Hepatocyte (in vitro differentiated cells): ENCODE measurements at regions not wholly inside any gene's neighbourhood (a gene's known extent, or its start where the extent isn't known, plus 50 kb on each side); places are given as distances from the start of the nearest gene placed in this dataset.

Experiments used
- DNase-seq: peaks from one replicate; pipeline ENCODE4 v3.0.0-alpha.2; 2016; ENCODE audit warnings: low spot score
- H2AFZ ChIP-seq: fragments of 200-600 bp; sonication (generic); 2 replicates; pipeline ENCODE4 v1.6.0; 2016; ENCODE audit warnings: antibody characterized with exemption, mild to moderate bottlenecking
- H3K27ac ChIP-seq: fragments of 200-600 bp; sonication (generic); 2 replicates; pipeline ENCODE4 v1.5.1; 2016; ENCODE audit warnings: mild to moderate bottlenecking
- H3K27me3 ChIP-seq: fragments of 200-600 bp; sonication (generic); 2 replicates; pipeline ENCODE4 v1.6.1; 2016
- H3K36me3 ChIP-seq: fragments of 200-600 bp; sonication (generic); replicated peaks from 2 replicates; pipeline ENCODE4 v1.5.1; 2016; ENCODE audit warnings: low read depth; ENCODE audit not compliant: insufficient read depth
- H3K4me1 ChIP-seq: fragments of 200-600 bp; sonication (generic); 2 replicates; pipeline ENCODE4 v1.5.1; 2016; ENCODE audit warnings: mild to moderate bottlenecking, moderate library complexity; ENCODE audit not compliant: insufficient read depth
- H3K4me2 ChIP-seq: fragments of 200-600 bp; sonication (generic); 2 replicates; pipeline ENCODE4 v1.6.0; 2016
- H3K4me3 ChIP-seq: fragments of 200-600 bp; sonication (generic); 2 replicates; pipeline ENCODE4 v1.5.1; 2016; ENCODE audit warnings: mild to moderate bottlenecking
- H3K79me2 ChIP-seq: fragments of 200-600 bp; sonication (generic); 2 replicates; pipeline ENCODE4 v1.6.0; 2017; ENCODE audit warnings: mild to moderate bottlenecking
- H3K9me2 ChIP-seq: fragments of 200-600 bp; sonication (generic); replicated peaks from 2 replicates; pipeline ENCODE4 v1.6.0; 2017; ENCODE audit warnings: mild to moderate bottlenecking; ENCODE audit not compliant: insufficient read depth
- H3K9me3 ChIP-seq: fragments of 200-600 bp; sonication (generic); 2 replicates; pipeline ENCODE4 v1.5.1; 2016; ENCODE audit warnings: low read depth, mild to moderate bottlenecking
- H4K20me1 ChIP-seq: fragments of 200-600 bp; sonication (generic); 2 replicates; pipeline ENCODE4 v1.6.0; 2016; ENCODE audit warnings: mild to moderate bottlenecking; ENCODE audit not compliant: insufficient read depth, poor library complexity, severe bottlenecking
- CTCF ChIP-seq: fragments of 200-600 bp; sonication (generic); IDR thresholded peaks from 2 replicates; pipeline ENCODE4 v1.5.1; 2016; ENCODE audit warnings: antibody characterized with exemption, mild to moderate bottlenecking; ENCODE audit not compliant: poor library complexity
- EZH2 ChIP-seq: fragments of 200-600 bp; sonication (generic); IDR thresholded peaks from 2 replicates; pipeline ENCODE4 v1.6.1; 2016; ENCODE audit warnings: antibody characterized with exemption, mild to moderate bottlenecking, borderline replicate concordance
- EZH2phosphoT487 ChIP-seq: fragments of 200-600 bp; sonication (generic); IDR thresholded peaks from one replicate; pipeline ENCODE4 v1.6.1; 2018; ENCODE audit warnings: antibody characterized with exemption, mild to moderate bottlenecking, low read depth, moderate library complexity; ENCODE audit not compliant: unreplicated experiment, severe bottlenecking
- WGBS: methylation state at CpG from one replicate; pipeline ENCODE4 v1.1.6; 2016; ENCODE audit warnings: low lambda C conversion rate; ENCODE audit errors: missing lambda C conversion rate; 5-methylcytosine and 5-hydroxymethylcytosine counted together

- Histone ChIP-seq H3K4me1 (peaks cover 41% of the 10 kb centered on the region), H2AFZ (no peak overlapping the region), H3K36me3 (no peaks in the 10 kb centered on the region), H3K27ac (no peak overlapping the region), H3K9me3 (no peaks in the 10 kb centered on the region), H3K27me3 (no peaks in the 10 kb centered on the region), H3K4me3 (no peak overlapping the region), H4K20me1 (no peaks in the 10 kb centered on the region), H3K9me2 (no peaks in the 10 kb centered on the region), H3K79me2 (no peaks in the 10 kb centered on the region), H3K4me2 (no peak overlapping the region)
- no peak for DNase-seq
- TF ChIP-seq EZH2 (no peak), EZH2phosphoT487 (no peak), CTCF (no peak)
- WGBS = 91% methylated on average over 1 of the region's 1 CpG
Measured at GRCh38 chr1:47562799-47563198, 125.0 kb downstream of the FOXD2 start.

- no peak overlapping the region for H3K4me2 ChIP-seq
- peaks cover 40% of the 10 kb centered on the region for H3K4me1 ChIP-seq
- H3K4me3 ChIP-seq = no peak overlapping the region
- no peak overlapping the region for H3K27ac ChIP-seq
- H3K79me2 ChIP-seq = no peaks in the 10 kb centered on the region
- DNase-seq = no peak
- H3K27me3 ChIP-seq = no peaks in the 10 kb centered on the region
- H3K36me3 ChIP-seq = no peaks in the 10 kb centered on the region
- no peaks in the 10 kb centered on the region for H3K9me2 ChIP-seq
- TF ChIP-seq EZH2 (no peak), CTCF (no peak)
- no peaks in the 10 kb centered on the region for H4K20me1 ChIP-seq
- H2AFZ ChIP-seq = no peak overlapping the region
- WGBS = 93% methylated on average over 2 of the region's 2 CpGs
- no peaks in the 10 kb centered on the region for H3K9me3 ChIP-seq
Measured at GRCh38 chr1:47563201-47563600, 125.4 kb downstream of the FOXD2 start.

GRCh38 chr1:47564570-47564969 is 126.7 kb downstream of the FOXD2 start:
- no peak overlapping the region for H3K4me3 ChIP-seq
- no peaks in the 10 kb centered on the region for H3K27me3 ChIP-seq
- no peak overlapping the region for H3K4me2 ChIP-seq
- peaks cover 37% of the 10 kb centered on the region for H3K4me1 ChIP-seq
- no peak for DNase-seq
- H3K79me2 ChIP-seq = no peaks in the 10 kb centered on the region
- no peaks in the 10 kb centered on the region for H3K9me2 ChIP-seq
- TF ChIP-seq EZH2phosphoT487 (no peak), CTCF (no peak), EZH2 (no peak)
- no peak overlapping the region for H2AFZ ChIP-seq
- no peaks in the 10 kb centered on the region for H3K36me3 ChIP-seq
- H3K27ac ChIP-seq = no peak overlapping the region
- H4K20me1 ChIP-seq = no peaks in the 10 kb centered on the region
- H3K9me3 ChIP-seq = no peaks in the 10 kb centered on the region

- H3K4me1 ChIP-seq = peaks cover 34% of the 10 kb centered on the region
- no peak overlapping the region for H3K4me2 ChIP-seq
- H4K20me1 ChIP-seq = no peaks in the 10 kb centered on the region
- H3K9me3 ChIP-seq = no peaks in the 10 kb centered on the region
- no peak overlapping the region for H3K27ac ChIP-seq
- H3K4me3 ChIP-seq = no peak overlapping the region
- WGBS = 78% methylated on average over 2 of the region's 2 CpGs
- H2AFZ ChIP-seq = no peak overlapping the region
- no peaks in the 10 kb centered on the region for H3K36me3 ChIP-seq
- no peaks in the 10 kb centered on the region for H3K27me3 ChIP-seq
- no peak for TF ChIP-seq CTCF
- no peak for TF ChIP-seq EZH2phosphoT487
- no peak for TF ChIP-seq EZH2
- no peaks in the 10 kb centered on the region for H3K9me2 ChIP-seq
- no peak for DNase-seq
- H3K79me2 ChIP-seq = no peaks in the 10 kb centered on the region
Measured at GRCh38 chr1:47565092-47565491, 127.2 kb downstream of the FOXD2 start.
